ENCODE measurements at regions not wholly inside any gene's neighbourhood (a gene's known extent, or its start where the extent isn't known, plus 50 kb on each side); places are given as distances from the start of the nearest gene placed in this dataset.
"Not testable (repeated sequence)": the region's sequence is repeated elsewhere in the genome, so short reads cannot be mapped to it uniquely, and the experiment has no call there.

GRCh38 chr6:22164236-22164635, 132.6 kb downstream of the PRL start:
- DNase-seq = no peak
- no peak overlapping the region for H3K23ac ChIP-seq (ENCODE audit: insufficient read length, low read depth, low read length)

GRCh38 chr6:22171006-22171405, 125.8 kb downstream of the PRL start:
- not testable (repeated sequence) for H4K8ac ChIP-seq (replicated peaks; ENCODE audit: insufficient read length, low read depth, low read length); H2AFZ ChIP-seq (ENCODE audit: low read length); H3K23me2 ChIP-seq (ENCODE audit: insufficient read length, low read depth, low read length, poor library complexity, severe bottlenecking); H2BK120ac ChIP-seq (ENCODE audit: low read depth, low read length, poor library complexity, severe bottlenecking); H3K56ac ChIP-seq (ENCODE audit: insufficient read length, low read depth, low read length); H2AK5ac ChIP-seq (ENCODE audit: insufficient read length, low read length); H4K91ac ChIP-seq (ENCODE audit: insufficient read length, low read depth, low read length); H4K20me1 ChIP-seq (ENCODE audit: control insufficient read depth, insufficient read depth, insufficient read length); DNase-seq; H3K23ac ChIP-seq (ENCODE audit: insufficient read length, low read depth, low read length); H2BK20ac ChIP-seq (ENCODE audit: low read depth, low read length, poor library complexity, severe bottlenecking); H3K4me3 Mint-ChIP-seq; H4K5ac ChIP-seq (ENCODE audit: insufficient read length, low read depth, low read length); H3K27me3 Mint-ChIP-seq (ENCODE audit: low read depth); H3K27ac ChIP-seq (ENCODE audit: insufficient read length, low read depth, low read length); H3K4me1 ChIP-seq (ENCODE audit: insufficient read depth, low read length); H3K18ac ChIP-seq (ENCODE audit: insufficient read length, low read depth, low read length); H2BK12ac ChIP-seq (ENCODE audit: insufficient read length, low read depth, low read length); H3K79me1 ChIP-seq (ENCODE audit: insufficient read depth, low read depth, low read length, poor library complexity, severe bottlenecking); H3K4ac ChIP-seq (ENCODE audit: low read depth, low read length); H2BK15ac ChIP-seq (ENCODE audit: low read depth, low read length); H3K27me3 ChIP-seq (ENCODE audit: insufficient read depth, low read length); H3K9ac ChIP-seq (ENCODE audit: extremely low read depth, insufficient read length, low read length); H2BK5ac ChIP-seq (ENCODE audit: insufficient read length, low read length); H3K79me2 ChIP-seq (ENCODE audit: insufficient read depth, low read length); H3T11ph ChIP-seq (ENCODE audit: low read length); H3K27ac Mint-ChIP-seq; H3K14ac ChIP-seq (ENCODE audit: insufficient read depth, low read length); H3K4me1 Mint-ChIP-seq; H3K4me2 ChIP-seq (ENCODE audit: insufficient read depth, insufficient read length, low read length)
- Mint-ChIP-seq H3K9me3 (peaks cover 67 to 70% of the 10 kb centered on the region in 2 experiments), H3K36me3 (ENCODE audit: insufficient read depth in 1 of 3, low read depth in 3 of 3) (peaks cover 58 to 67% (median 67%) of the 10 kb centered on the region in 3 experiments)
- no CpG with 5 or more reads among the region's 5 CpGs for WGBS (ENCODE audit: extremely low coverage, insufficient read length, low lambda C conversion rate)
- H3K9me3 ChIP-seq (ENCODE audit: control insufficient read depth, low read depth, low read length) = peaks cover 34% of the 10 kb centered on the region

More at GRCh38 chr6:22164236-22164635, 132.6 kb downstream of the PRL start:
- Histone ChIP-seq H2AFZ (ENCODE audit: low read length) (no peak overlapping the region), H4K91ac (ENCODE audit: insufficient read length, low read depth, low read length) (no peak overlapping the region), H3K79me1 (ENCODE audit: insufficient read depth, low read depth, low read length, poor library complexity, severe bottlenecking) (no peaks in the 10 kb centered on the region), H3K14ac (ENCODE audit: insufficient read depth, low read length) (no peak overlapping the region), H3K9ac (ENCODE audit: extremely low read depth, insufficient read length, low read length) (no peak overlapping the region), H2BK120ac (ENCODE audit: low read depth, low read length, poor library complexity, severe bottlenecking) (no peak overlapping the region), H2BK15ac (ENCODE audit: low read depth, low read length) (no peak overlapping the region), H4K8ac (replicated peaks; ENCODE audit: insufficient read length, low read depth, low read length) (no peak overlapping the region), H3T11ph (ENCODE audit: low read length) (no peak overlapping the region), H2BK20ac (ENCODE audit: low read depth, low read length, poor library complexity, severe bottlenecking) (no peak overlapping the region), H3K79me2 (ENCODE audit: insufficient read depth, low read length) (no peaks in the 10 kb centered on the region), H4K5ac (ENCODE audit: insufficient read length, low read depth, low read length) (no peak overlapping the region), H3K56ac (ENCODE audit: insufficient read length, low read depth, low read length) (no peak overlapping the region), H3K18ac (ENCODE audit: insufficient read length, low read depth, low read length) (no peak overlapping the region), H2AK5ac (ENCODE audit: insufficient read length, low read length) (no peak overlapping the region), H3K4ac (ENCODE audit: low read depth, low read length) (no peak overlapping the region), H2BK5ac (ENCODE audit: insufficient read length, low read length) (no peak overlapping the region), H4K20me1 (ENCODE audit: control insufficient read depth, insufficient read depth, insufficient read length) (no peaks in the 10 kb centered on the region), H3K4me2 (ENCODE audit: insufficient read depth, insufficient read length, low read length) (no peak overlapping the region), H3K9me3 (ENCODE audit: control insufficient read depth, low read depth, low read length) (no peaks in the 10 kb centered on the region), H3K23me2 (ENCODE audit: insufficient read length, low read depth, low read length, poor library complexity, severe bottlenecking) (no peaks in the 10 kb centered on the region), H2BK12ac (ENCODE audit: insufficient read length, low read depth, low read length) (no peak overlapping the region), H3K27ac (ENCODE audit: insufficient read length, low read depth, low read length) (no peak overlapping the region), H3K4me1 (ENCODE audit: insufficient read depth, low read length) (no peaks in the 10 kb centered on the region), H3K27me3 (ENCODE audit: insufficient read depth, low read length) (no peaks in the 10 kb centered on the region)
- Mint-ChIP-seq H3K9me3 (peaks cover 60 to 63% of the 10 kb centered on the region in 2 experiments), H3K27ac (no peak overlapping the region), H3K27me3 (ENCODE audit: low read depth) (no peaks in the 10 kb centered on the region), H3K4me1 (no peaks in the 10 kb centered on the region), H3K4me3 (no peak overlapping the region), H3K36me3 (ENCODE audit: insufficient read depth in 1 of 3, low read depth in 3 of 3) (peaks cover 48 to 65% (median 52%) of the 10 kb centered on the region in 3 experiments)
- TF ChIP-seq CTCF (conservative IDR thresholded peaks at IDR 0.05) = no peak
